H1 (cell line): ENCODE measurements at regions not wholly inside any gene's neighbourhood (a gene's known extent, or its start where the extent isn't known, plus 50 kb on each side); places are given as distances from the start of the nearest gene placed in this dataset.

Experiments
- CTCF ChIA-PET: fragments of 300-600 bp; sonication (Branson Sonifier 250); formaldehyde crosslinking; loops from one replicate; lab custom pipeline; 2021; ENCODE audit not compliant: partially characterized antibody; lab: Charles Lee
- POLR2A ChIA-PET: fragments of 300-600 bp; sonication (Branson Sonifier 250); formaldehyde crosslinking; loops from one replicate; lab custom pipeline; 2021; ENCODE audit warnings: inconsistent platforms; ENCODE audit not compliant: partially characterized antibody; lab: Charles Lee
- DNase-seq, 2 experiments: peaks; one replicate each; pipeline versions ENCODE4 v3.0.0 to v3.0.0-alpha.2; 2010 to 2022; ENCODE audit warnings: low spot score in 2 of 2, low read depth in 1 of 2, mixed read lengths in 1 of 2
- FAIRE-seq: peaks from 2 replicates; lab custom pipeline; 2011; peaks lifted over from hg19 to GRCh38; lab: Jason Lieb, UNC
- H2AFZ ChIP-seq: 2 replicates; pipeline ENCODE4 v1.8.1; 2012; ENCODE audit warnings: low read length, inconsistent platforms
- H2AK5ac ChIP-seq: 2 replicates; pipeline ENCODE4 v1.6.1; 2013; ENCODE audit warnings: low read depth, low read length
- H2BK120ac ChIP-seq: replicated peaks from 2 replicates; pipeline ENCODE3; 2013; ENCODE audit warnings: low read depth, low read length, inconsistent platforms
- H2BK12ac ChIP-seq: 2 replicates; pipeline ENCODE4 v1.6.1; 2013; ENCODE audit warnings: low read depth, low read length
- H2BK15ac ChIP-seq: 2 replicates; pipeline ENCODE4 v1.6.1; 2013; ENCODE audit warnings: low read length
- H2BK20ac ChIP-seq: 2 replicates; pipeline ENCODE4 v1.6.1; 2013; ENCODE audit warnings: low read length
- H2BK5ac ChIP-seq: 2 replicates; pipeline ENCODE4 v1.6.1; 2013; ENCODE audit warnings: low read depth, low read length
- H3K14ac ChIP-seq: 2 replicates; pipeline ENCODE4 v1.6.1; 2013; ENCODE audit warnings: inconsistent platforms; ENCODE audit not compliant: insufficient read length
- H3K18ac ChIP-seq: 2 replicates; pipeline ENCODE4 v1.6.1; 2013; ENCODE audit warnings: low read length; ENCODE audit errors: extremely low read depth
- H3K23ac ChIP-seq: 2 replicates; pipeline ENCODE4 v1.6.1; 2013; ENCODE audit warnings: inconsistent platforms; ENCODE audit not compliant: insufficient read length
- H3K23me2 ChIP-seq: 2 replicates; pipeline ENCODE4 v1.6.1; 2013; ENCODE audit warnings: low read depth, low read length
- H3K27ac ChIP-seq: 2 replicates; pipeline ENCODE4 v1.6.1; 2011; ENCODE audit warnings: low read depth, low read length, inconsistent platforms
- H3K27me3 ChIP-seq, 4 experiments: replicated peaks in 1 of 4; 1 replicate in 1 of 4; 2 replicates in 3 of 4; pipeline versions ENCODE4 v1.6.1 to v1.8.1; 2011 to 2013; ENCODE audit warnings: low read length in 3 of 4, mild to moderate bottlenecking in 3 of 4, inconsistent platforms in 2 of 4, mixed read lengths in 2 of 4, moderate library complexity in 1 of 4; ENCODE audit not compliant: control insufficient read depth in 3 of 4, insufficient read depth in 3 of 4; ENCODE audit errors: extremely low read depth in 1 of 4
- H3K36me3 ChIP-seq, 4 experiments: 2 replicates each; pipeline versions ENCODE4 v1.6.1 to v1.8.1; 2011 to 2013; ENCODE audit warnings: mild to moderate bottlenecking in 4 of 4, low read length in 3 of 4, moderate library complexity in 2 of 4, control low read depth in 1 of 4, inconsistent platforms in 1 of 4; ENCODE audit not compliant: insufficient read depth in 4 of 4, control insufficient read depth in 2 of 4
- H3K4ac ChIP-seq: replicated peaks from 2 replicates; pipeline ENCODE3; 2013; ENCODE audit warnings: low read length, low read depth, mixed read lengths, inconsistent platforms; ENCODE audit not compliant: insufficient read length
- H3K4me1 ChIP-seq, 4 experiments: replicated peaks in 1 of 4; 1 replicate in 1 of 4; 2 replicates in 3 of 4; pipeline versions ENCODE4 v1.6.1 to v1.8.1; 2011 to 2013; ENCODE audit warnings: low read length in 3 of 4, inconsistent platforms in 2 of 4, mixed read lengths in 1 of 4; ENCODE audit not compliant: insufficient read depth in 4 of 4, control insufficient read depth in 3 of 4
- H3K4me2 ChIP-seq, 2 experiments: 2 replicates each; pipeline versions ENCODE4 v1.6.1 to v1.8.1; 2011 to 2013; ENCODE audit warnings: low read depth in 2 of 2, low read length in 2 of 2, control low read depth in 1 of 2, inconsistent platforms in 1 of 2, mild to moderate bottlenecking in 1 of 2; ENCODE audit not compliant: insufficient read depth in 1 of 2
- H3K4me3 ChIP-seq, 4 experiments: fragments of 200-600, 300-600 bp in 1 of 4; sonication (generic), shearing (Covaris generic), sonication (Bioruptor Twin) in 1 of 4; 2 replicates each; pipeline versions ENCODE4 v1.5.1 to v1.8.1; 2011 to 2016; ENCODE audit warnings: low read length in 4 of 4, low read depth in 3 of 4, control low read depth in 2 of 4, inconsistent platforms in 2 of 4, mild to moderate bottlenecking in 2 of 4, mixed read lengths in 1 of 4, moderate library complexity in 1 of 4; ENCODE audit not compliant: insufficient read depth in 2 of 4; ENCODE audit errors: extremely low read depth in 1 of 4
- H3K56ac ChIP-seq: replicated peaks from 2 replicates; pipeline ENCODE3; 2013; ENCODE audit warnings: low read depth, mild to moderate bottlenecking, mixed read lengths, low read length, inconsistent platforms; ENCODE audit not compliant: insufficient read length
- H3K79me1 ChIP-seq: 2 replicates; pipeline ENCODE4 v1.6.1; 2013; ENCODE audit warnings: low read depth, low read length, control low read depth
- H3K79me2 ChIP-seq, 2 experiments: 2 replicates each; pipeline versions ENCODE4 v1.6.1 to v1.8.1; 2012 to 2013; ENCODE audit warnings: low read length in 2 of 2, mild to moderate bottlenecking in 2 of 2, inconsistent platforms in 1 of 2; ENCODE audit not compliant: insufficient read depth in 2 of 2, control insufficient read depth in 1 of 2
- H3K9ac ChIP-seq, 4 experiments: replicated peaks in 1 of 4; 1 replicate in 1 of 4; 2 replicates in 3 of 4; pipeline versions ENCODE4 v1.6.1 to v1.8.1; 2011 to 2013; ENCODE audit warnings: low read depth in 3 of 4, low read length in 3 of 4, control low read depth in 2 of 4, mild to moderate bottlenecking in 2 of 4, moderate library complexity in 2 of 4, inconsistent platforms in 1 of 4; ENCODE audit errors: extremely low read depth in 1 of 4
- H3K9me3 ChIP-seq, 2 experiments: 2 replicates each; pipeline versions ENCODE4 v1.6.1 to v1.8.1; 2012 to 2013; ENCODE audit warnings: mild to moderate bottlenecking in 2 of 2, moderate library complexity in 2 of 2, control low read depth in 1 of 2, inconsistent platforms in 1 of 2, low read depth in 1 of 2, low read length in 1 of 2, mixed read lengths in 1 of 2; ENCODE audit not compliant: insufficient read depth in 2 of 2
- H4K20me1 ChIP-seq, 2 experiments: replicated peaks in 1 of 2; 2 replicates each; pipeline versions ENCODE3 to v1.8.1; 2011 to 2013; ENCODE audit warnings: inconsistent platforms in 2 of 2, low read length in 2 of 2, mild to moderate bottlenecking in 1 of 2; ENCODE audit not compliant: insufficient read depth in 2 of 2, control insufficient read depth in 1 of 2
- H4K5ac ChIP-seq: 2 replicates; pipeline ENCODE4 v1.6.1; 2013; ENCODE audit warnings: low read length, low read depth, mixed read lengths, inconsistent platforms; ENCODE audit not compliant: insufficient read length
- H4K8ac ChIP-seq: 2 replicates; pipeline ENCODE4 v1.8.0; 2013; ENCODE audit warnings: mild to moderate bottlenecking, moderate library complexity, low read length, inconsistent platforms; ENCODE audit not compliant: insufficient read depth; ENCODE audit errors: extremely low read depth
- H4K91ac ChIP-seq: replicated peaks from 2 replicates; pipeline ENCODE3; 2013; ENCODE audit warnings: low read length, mixed read lengths, inconsistent platforms; ENCODE audit not compliant: insufficient read length
- BACH1 ChIP-seq: IDR thresholded peaks from 2 replicates; pipeline ENCODE4 v1.6.1; 2012; ENCODE audit warnings: low read length, improper control_type of control experiment
- CEBPB ChIP-seq: IDR thresholded peaks from 2 replicates; pipeline ENCODE4 v1.6.1; 2012; ENCODE audit warnings: low read depth, low read length
- CHD2 ChIP-seq: IDR thresholded peaks from 2 replicates; pipeline ENCODE4 v1.6.1; 2012; ENCODE audit warnings: low read length, improper control_type of control experiment
- CTBP2 ChIP-seq: IDR thresholded peaks from 2 replicates; pipeline ENCODE4 v1.7.0; 2011; ENCODE audit warnings: borderline replicate concordance, mild to moderate bottlenecking, moderate library complexity, mixed read lengths, low read length; ENCODE audit not compliant: insufficient read depth, insufficient read length
- HDAC6 ChIP-seq: IDR thresholded peaks from one replicate; pipeline ENCODE4 v1.7.1; 2012; ENCODE audit warnings: low read depth, mild to moderate bottlenecking, inconsistent platforms, low read length, moderate library complexity
- KDM5A ChIP-seq: fragments of 200-600 bp; IDR thresholded peaks from 2 replicates; pipeline ENCODE4 v1.7.1; 2012; ENCODE audit warnings: mild to moderate bottlenecking, low read length, inconsistent platforms, mixed read lengths
- SAP30 ChIP-seq: fragments of 300-600 bp; sonication (generic); IDR thresholded peaks from 2 replicates; pipeline ENCODE4 v1.7.1; 2012; ENCODE audit warnings: low read length, moderate library complexity, mild to moderate bottlenecking, inconsistent platforms; ENCODE audit not compliant: insufficient read depth, insufficient replicate concordance
- YY1 ChIP-seq: IDR thresholded peaks from 2 replicates; pipeline ENCODE4 v1.6.1; 2011; ENCODE audit warnings: low read depth, mild to moderate bottlenecking, low read length
- WGBS, 2 experiments: shearing (Covaris generic) in 1 of 2; methylation state at CpG; one replicate each; pipeline versions ENCODE4 v1.1.6 to v1.1.7; 2013 to 2015; ENCODE audit warnings: low lambda C conversion rate in 2 of 2, mixed read lengths in 2 of 2, inconsistent platforms in 1 of 2, low coverage in 1 of 2, missing lambda C conversion rate in 1 of 2; ENCODE audit not compliant: insufficient replicate concordance in 2 of 2, insufficient coverage in 1 of 2, insufficient read length in 1 of 2; ENCODE audit errors: extremely low coverage in 1 of 2, missing lambda C conversion rate in 1 of 2; 5-methylcytosine and 5-hydroxymethylcytosine counted together
- TF ChIP-seq, protein P1 (sequence below), 3 experiments: IDR thresholded peaks; 1 replicate in 2 of 3; 2 replicates in 1 of 3; pipeline versions ENCODE4 v1.5.1 to v1.6.1; 2011; ENCODE audit warnings: low read length in 3 of 3, mild to moderate bottlenecking in 3 of 3, inconsistent platforms in 2 of 3, low read depth in 1 of 3, moderate library complexity in 1 of 3; ENCODE audit not compliant: insufficient read depth in 1 of 3; ENCODE audit errors: control extremely low read depth in 1 of 3

DNA sequence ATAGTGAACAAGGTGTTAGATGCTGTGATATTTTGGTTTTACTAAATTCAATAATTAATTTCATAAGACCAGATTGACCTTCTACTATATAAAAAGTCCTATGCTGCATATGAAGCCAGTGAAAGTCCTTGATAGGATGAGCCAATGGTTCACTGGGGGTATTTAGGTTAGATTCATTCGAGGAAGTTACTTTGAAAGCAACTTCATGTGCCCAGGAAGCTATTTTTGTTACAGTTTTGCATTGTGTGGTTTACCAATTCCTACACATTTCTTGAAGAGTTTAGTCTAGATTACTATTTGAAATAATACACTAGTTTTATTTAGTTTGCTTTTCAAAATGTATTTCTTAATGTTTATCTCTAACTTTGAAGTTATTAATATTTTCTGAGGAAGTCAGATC, 58.5 kb upstream of the RMST start:
- H3K27me3 ChIP-seq: no peaks in the 10 kb centered on the region
- CTCF ChIA-PET: interaction anchor here (0.7 to 6.5 kb wide), 47 partner anchors 11 to 689 kb away, joined by 3 to 98 read pairs (median 4); no protein-coding TSS in a partner anchor
- no peaks in the 10 kb centered on the region for H3K79me2 ChIP-seq

More for the DNA sequence above, 58.5 kb upstream of the RMST start:
- H3K14ac ChIP-seq: no peak overlapping the region
- TF ChIP-seq KDM5A (no peak), SAP30 (no peak), CTBP2 (no peak), CEBPB (no peak), BACH1 (no peak), YY1 (no peak), CHD2 (no peak), HDAC6 (no peak)
- TF ChIP-seq, protein P1, sequence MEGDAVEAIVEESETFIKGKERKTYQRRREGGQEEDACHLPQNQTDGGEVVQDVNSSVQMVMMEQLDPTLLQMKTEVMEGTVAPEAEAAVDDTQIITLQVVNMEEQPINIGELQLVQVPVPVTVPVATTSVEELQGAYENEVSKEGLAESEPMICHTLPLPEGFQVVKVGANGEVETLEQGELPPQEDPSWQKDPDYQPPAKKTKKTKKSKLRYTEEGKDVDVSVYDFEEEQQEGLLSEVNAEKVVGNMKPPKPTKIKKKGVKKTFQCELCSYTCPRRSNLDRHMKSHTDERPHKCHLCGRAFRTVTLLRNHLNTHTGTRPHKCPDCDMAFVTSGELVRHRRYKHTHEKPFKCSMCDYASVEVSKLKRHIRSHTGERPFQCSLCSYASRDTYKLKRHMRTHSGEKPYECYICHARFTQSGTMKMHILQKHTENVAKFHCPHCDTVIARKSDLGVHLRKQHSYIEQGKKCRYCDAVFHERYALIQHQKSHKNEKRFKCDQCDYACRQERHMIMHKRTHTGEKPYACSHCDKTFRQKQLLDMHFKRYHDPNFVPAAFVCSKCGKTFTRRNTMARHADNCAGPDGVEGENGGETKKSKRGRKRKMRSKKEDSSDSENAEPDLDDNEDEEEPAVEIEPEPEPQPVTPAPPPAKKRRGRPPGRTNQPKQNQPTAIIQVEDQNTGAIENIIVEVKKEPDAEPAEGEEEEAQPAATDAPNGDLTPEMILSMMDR (IDR thresholded peaks at IDR 0.05; ENCODE audit: control extremely low read depth in 1 of 3, insufficient read depth in 1 of 3, low read depth in 1 of 3, low read length in 3 of 3): no peak
- TF ChIP-seq, all 59 proteins: peak for 0
- no peak overlapping the region for H2BK20ac ChIP-seq
- POLR2A ChIA-PET: interaction anchor here (1.0 kb wide), 1 partner anchor 67 kb away, joined by 3 read pairs; no protein-coding TSS in a partner anchor
- no peaks in the 10 kb centered on the region for H3K23me2 ChIP-seq
- H3K9me3 ChIP-seq: no peaks in the 10 kb centered on the region
- H3K18ac ChIP-seq: no peak overlapping the region
- H3K4me3 ChIP-seq: no peak overlapping the region
- no peak overlapping the region for H3K4ac ChIP-seq
- no peak overlapping the region for H2BK12ac ChIP-seq
- H3K23ac ChIP-seq: no peak overlapping the region
- no peak for FAIRE-seq
- no peak overlapping the region for H4K91ac ChIP-seq
- no peak overlapping the region for H2BK120ac ChIP-seq
- no peak overlapping the region for H2AFZ ChIP-seq
- H3K36me3 ChIP-seq: no peaks in the 10 kb centered on the region
- H4K20me1 ChIP-seq: no peaks in the 10 kb centered on the region
- no peak for DNase-seq
- no peak overlapping the region for H3K27ac ChIP-seq
- H2BK5ac ChIP-seq: no peak overlapping the region
- no peak overlapping the region for H2AK5ac ChIP-seq
- no peaks in the 10 kb centered on the region for H3K4me1 ChIP-seq
- WGBS, 2 experiments: 75% methylated on average over 1 of the region's 1 CpG; no CpG with 5 or more reads in 1 of the 2 experiments
- H2BK15ac ChIP-seq: no peak overlapping the region
- no peak overlapping the region for H3K4me2 ChIP-seq
- no peak overlapping the region for H3K9ac ChIP-seq
- no peaks in the 10 kb centered on the region for H3K79me1 ChIP-seq
- H4K8ac ChIP-seq: no peak overlapping the region
- H4K5ac ChIP-seq: no peak overlapping the region
- H3K56ac ChIP-seq: no peak overlapping the region
